ENCODE measurements at regions not wholly inside any gene's neighbourhood (a gene's known extent, or its start where the extent isn't known, plus 50 kb on each side); places are given as distances from the start of the nearest gene placed in this dataset.

DNA sequence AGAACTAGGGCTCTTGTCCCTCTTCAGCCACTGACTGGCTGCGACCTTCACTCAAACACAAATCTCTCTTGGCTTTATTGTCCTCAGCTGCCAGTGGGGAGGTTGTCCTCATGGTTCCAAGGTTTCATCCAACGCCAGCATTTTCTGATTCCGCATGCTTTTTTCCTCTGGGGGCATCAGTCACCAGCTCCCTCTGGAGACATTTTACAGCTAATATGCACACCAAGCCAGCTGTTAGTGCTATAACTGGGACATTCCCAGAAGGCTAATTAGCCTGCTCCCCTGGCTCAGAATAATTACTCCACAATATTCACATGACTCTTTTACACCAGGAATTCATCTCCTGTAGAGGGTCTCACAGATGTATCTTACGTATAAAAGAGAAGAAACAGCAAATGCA, 193.6 kb upstream of the ANKRD55 start:
- Histone ChIP-seq H3K4me3 (ENCODE audit: low read length in 2 of 2) (no peak overlapping the region), H3K27me3 (ENCODE audit: control insufficient read depth in 1 of 2, insufficient read depth in 2 of 2, low read length in 1 of 2) (no peaks in the 10 kb centered on the region), H3K9me3 (ENCODE audit: control insufficient read depth, low read length) (no peaks in the 10 kb centered on the region), H3K36me3 (ENCODE audit: control insufficient read depth in 1 of 2, insufficient read depth in 2 of 2, low read length in 1 of 2) (no peaks in the 10 kb centered on the region), H3K4me1 (ENCODE audit: control insufficient read depth in 1 of 2, insufficient read depth in 2 of 2, low read length in 2 of 2) (peaks cover 1 to 7% of the 10 kb centered on the region in 2 donors), H3K27ac (ENCODE audit: low read depth in 1 of 2, low read length in 2 of 2) (no peak overlapping the region)
- 56 to 58% methylated on average over 4 of the region's 4 CpGs for WGBS, 2 donors
- no peak for DNase-seq
- intact Hi-C loops (cut with DNase I) = loop anchor here (10.0 kb wide), 2 partner anchors 48 to 388 kb away; partner anchors contain the start of gene MAP3K1 (in 1 of the 2)
- ATAC-seq (ENCODE audit: low FRiP score) = no peak

DNA sequence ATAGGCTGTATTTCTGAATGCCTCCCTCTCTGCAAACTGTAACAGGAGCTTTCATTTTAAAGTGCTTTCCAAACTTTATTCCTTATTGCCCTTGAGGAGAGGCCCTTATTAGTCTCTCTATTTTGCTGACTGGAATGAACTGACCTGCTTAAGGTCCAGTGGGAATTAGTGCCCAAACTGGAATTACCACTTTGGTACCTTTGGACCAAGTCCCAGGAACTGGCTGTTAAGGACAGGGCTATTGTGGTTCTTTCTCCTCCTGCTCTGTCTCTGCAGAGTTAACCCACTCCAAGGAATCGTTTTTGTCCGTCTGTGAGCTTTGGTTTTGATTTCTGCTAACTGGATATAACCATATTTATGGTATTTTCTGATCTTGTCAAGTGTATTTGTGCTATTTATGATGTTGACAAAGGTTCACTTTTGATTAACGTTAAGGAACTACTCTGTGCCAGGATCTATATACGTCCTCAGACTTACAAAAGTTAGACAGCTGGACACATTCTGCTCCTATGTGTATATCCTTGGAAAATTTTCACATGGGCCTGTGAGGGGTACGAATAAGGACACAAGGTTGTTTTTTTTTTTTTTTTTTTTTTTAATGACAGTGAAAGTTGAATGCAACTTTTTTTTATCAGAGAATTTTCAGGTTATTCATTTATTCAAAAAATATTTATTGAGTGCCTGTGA, 189.1 kb upstream of the ANKRD55 start:
- Histone ChIP-seq H3K27me3 (ENCODE audit: control insufficient read depth in 1 of 2, insufficient read depth in 2 of 2, low read length in 1 of 2) (no peaks in the 10 kb centered on the region), H3K27ac (ENCODE audit: low read depth in 1 of 2, low read length in 2 of 2) (peak overlapping the region in 1 of 2 donors; percentile 10), H3K36me3 (ENCODE audit: control insufficient read depth in 1 of 2, insufficient read depth in 2 of 2, low read length in 1 of 2) (no peaks in the 10 kb centered on the region), H3K4me1 (ENCODE audit: control insufficient read depth in 1 of 2, insufficient read depth in 2 of 2, low read length in 2 of 2) (peaks cover 4 to 7% of the 10 kb centered on the region in 2 donors), H3K9me3 (ENCODE audit: control insufficient read depth, low read length) (no peaks in the 10 kb centered on the region), H3K4me3 (ENCODE audit: low read length in 2 of 2) (no peak overlapping the region)
- WGBS, 2 donors = 4 to 10% methylated on average over 5 of the region's 5 CpGs
- no peak for DNase-seq
- peak; percentile 81 for ATAC-seq (ENCODE audit: low FRiP score)
- intact Hi-C loops (cut with DNase I) = loop anchor here (10.0 kb wide), 2 partner anchors 53 to 393 kb away; partner anchors contain the start of gene MAP3K1 (in 1 of the 2)

DNA sequence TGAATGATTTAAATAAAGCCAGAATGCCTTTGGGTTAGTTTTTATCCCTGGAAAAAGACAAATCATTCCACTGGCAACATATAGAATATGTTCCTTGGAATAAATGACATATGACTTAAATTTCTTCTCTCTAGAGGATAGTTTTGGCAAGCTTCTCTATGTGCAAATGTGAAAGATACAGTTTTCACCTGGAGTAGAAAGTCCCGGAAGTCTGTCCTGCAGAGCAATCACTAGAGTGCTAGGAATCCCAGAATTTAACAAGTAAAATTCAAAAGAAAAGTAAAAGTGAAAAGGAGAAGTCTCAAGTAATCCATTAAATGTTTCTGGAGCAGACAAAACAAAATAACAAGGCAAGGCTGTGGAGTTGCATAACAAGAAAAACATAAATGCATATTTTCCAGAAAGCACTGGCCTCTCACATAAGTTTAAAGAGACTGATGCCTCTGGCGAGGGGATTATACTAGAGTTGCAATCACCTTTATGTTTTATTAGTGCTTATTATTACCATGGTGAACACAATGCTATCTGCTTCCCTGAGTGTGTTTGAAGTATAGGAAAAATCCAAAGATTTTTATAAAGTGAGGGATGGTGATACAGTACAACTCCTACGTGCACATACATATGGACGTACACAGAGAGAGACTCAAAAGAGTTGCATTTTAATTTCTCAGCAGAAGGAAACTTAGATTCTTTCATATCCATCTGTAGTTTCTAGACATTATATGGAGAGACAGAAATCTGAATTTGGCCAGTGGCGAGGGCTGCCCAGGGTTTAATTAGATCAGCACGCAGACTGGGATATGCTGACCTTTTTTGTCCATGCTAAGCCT, 188.3 kb upstream of the ANKRD55 start:
- H3K4me1 ChIP-seq (ENCODE audit: control insufficient read depth in 1 of 2, insufficient read depth in 2 of 2, low read length in 2 of 2) = peaks cover 4% of the 10 kb centered on the region in 2 donors
- no peaks in the 10 kb centered on the region for H3K27me3 ChIP-seq (ENCODE audit: control insufficient read depth in 1 of 2, insufficient read depth in 2 of 2, low read length in 1 of 2)
- DNase-seq (no peak), ATAC-seq (ENCODE audit: low FRiP score) (no peak)
- H3K4me3 ChIP-seq (ENCODE audit: low read length in 2 of 2) = no peak overlapping the region
- 16% methylated on average over 6 of the region's 6 CpGs for WGBS, 2 donors
- H3K27ac ChIP-seq (ENCODE audit: low read depth in 1 of 2, low read length in 2 of 2) = no peak overlapping the region
- no peaks in the 10 kb centered on the region for H3K9me3 ChIP-seq (ENCODE audit: control insufficient read depth, low read length)
- intact Hi-C loops (cut with DNase I) = loop anchor here (10.0 kb wide), 2 partner anchors 53 to 393 kb away; partner anchors contain the start of gene MAP3K1 (in 1 of the 2)
- no peaks in the 10 kb centered on the region for H3K36me3 ChIP-seq (ENCODE audit: control insufficient read depth in 1 of 2, insufficient read depth in 2 of 2, low read length in 1 of 2)

DNA sequence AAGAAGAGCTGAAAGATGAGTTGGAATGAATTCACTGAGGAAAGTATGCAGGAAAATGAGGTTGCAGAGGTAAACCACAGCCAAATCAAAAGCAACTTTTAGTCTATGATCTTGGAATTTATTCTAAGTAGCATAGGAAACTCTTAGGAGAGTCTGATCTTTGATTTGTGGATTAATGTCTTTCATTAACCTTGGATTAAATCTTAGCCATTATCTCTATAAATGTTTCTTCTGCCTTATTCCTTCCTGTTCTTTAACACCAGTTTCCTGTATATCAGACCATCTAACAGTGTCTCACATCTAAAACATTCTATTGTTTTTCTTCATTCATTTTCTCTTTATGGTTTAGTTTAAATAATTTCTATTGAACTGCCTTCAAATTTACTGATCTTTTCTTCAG, 187.2 kb upstream of the ANKRD55 start:
- H3K27me3 ChIP-seq (ENCODE audit: control insufficient read depth in 1 of 2, insufficient read depth in 2 of 2, low read length in 1 of 2) = no peaks in the 10 kb centered on the region

DNA sequence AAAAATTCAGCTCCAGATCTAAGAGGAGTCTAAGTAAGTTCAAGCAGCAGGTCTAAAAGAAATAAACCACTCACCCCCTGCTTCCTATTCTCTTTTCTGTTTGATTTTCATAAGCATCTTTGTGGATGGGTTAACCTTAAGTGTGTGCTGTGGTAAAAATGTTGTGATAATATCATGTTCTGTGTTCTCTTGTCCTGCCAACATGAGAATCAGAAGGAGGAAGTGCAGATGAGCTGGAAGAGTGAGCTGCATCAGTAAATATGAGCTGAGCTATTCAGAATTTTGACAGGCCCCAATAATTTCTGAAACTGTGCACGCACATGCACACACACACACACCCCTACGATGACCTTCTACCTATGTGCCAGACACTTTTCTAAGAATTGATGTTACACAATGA, 186.5 kb upstream of the ANKRD55 start:
- no peaks in the 10 kb centered on the region for H3K27me3 ChIP-seq (ENCODE audit: control insufficient read depth in 1 of 2, insufficient read depth in 2 of 2, low read length in 1 of 2)
- 94 to 98% methylated on average over 2 of the region's 2 CpGs for WGBS, 2 donors
- intact Hi-C loops (cut with DNase I) = loop anchor here (10.0 kb wide), 2 partner anchors 55 to 395 kb away; partner anchors contain the start of gene MAP3K1 (in 1 of the 2)
- DNase-seq (no peak), ATAC-seq (ENCODE audit: low FRiP score) (no peak)
- H3K9me3 ChIP-seq (ENCODE audit: control insufficient read depth, low read length) = no peaks in the 10 kb centered on the region
- no peak overlapping the region for H3K27ac ChIP-seq (ENCODE audit: low read depth in 1 of 2, low read length in 2 of 2)
- H3K4me1 ChIP-seq (ENCODE audit: control insufficient read depth in 1 of 2, insufficient read depth in 2 of 2, low read length in 2 of 2) = peaks cover 5% of the 10 kb centered on the region in 2 donors
- H3K4me3 ChIP-seq (ENCODE audit: low read length in 2 of 2) = no peak overlapping the region
- H3K36me3 ChIP-seq (ENCODE audit: control insufficient read depth in 1 of 2, insufficient read depth in 2 of 2, low read length in 1 of 2) = no peaks in the 10 kb centered on the region

More for the DNA sequence above, 187.2 kb upstream of the ANKRD55 start:
- H3K4me3 ChIP-seq (ENCODE audit: low read length in 2 of 2) = no peak overlapping the region
- ATAC-seq (ENCODE audit: low FRiP score) = no peak
- H3K27ac ChIP-seq (ENCODE audit: low read depth in 1 of 2, low read length in 2 of 2) = no peak overlapping the region
- intact Hi-C loops (cut with DNase I) = loop anchor here (10.0 kb wide), 2 partner anchors 54 to 394 kb away; partner anchors contain the start of gene MAP3K1 (in 1 of the 2)
- no peaks in the 10 kb centered on the region for H3K36me3 ChIP-seq (ENCODE audit: control insufficient read depth in 1 of 2, insufficient read depth in 2 of 2, low read length in 1 of 2)
- H3K4me1 ChIP-seq (ENCODE audit: control insufficient read depth in 1 of 2, insufficient read depth in 2 of 2, low read length in 2 of 2) = peaks cover 4% of the 10 kb centered on the region in 2 donors
- no peaks in the 10 kb centered on the region for H3K9me3 ChIP-seq (ENCODE audit: control insufficient read depth, low read length)
- DNase-seq = no peak

DNA sequence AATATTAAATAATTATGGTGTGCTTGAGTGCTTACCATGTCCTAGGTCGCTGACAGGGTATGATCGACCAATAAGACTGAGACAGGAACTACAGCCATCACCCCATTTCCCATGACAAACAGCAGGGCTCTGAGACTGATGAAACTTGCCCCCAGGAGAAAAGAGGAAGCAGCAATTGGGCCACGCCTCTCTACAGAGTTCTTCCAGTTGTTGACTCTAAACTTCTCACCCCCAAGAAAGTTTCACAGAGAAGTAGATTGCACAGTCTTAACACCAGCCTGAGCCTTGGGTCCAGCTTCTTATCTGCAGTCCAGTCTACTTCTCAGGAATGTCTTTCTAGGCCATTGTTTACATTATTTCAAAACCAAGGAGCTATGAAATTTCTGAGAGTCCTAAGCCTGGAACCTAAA, 182.2 kb upstream of the ANKRD55 start:
- H3K4me3 ChIP-seq (ENCODE audit: low read length in 2 of 2) = no peak overlapping the region
- peak overlapping the region; percentile 57 to 74 for H3K27ac ChIP-seq (ENCODE audit: low read depth in 1 of 2, low read length in 2 of 2)
- H3K36me3 ChIP-seq (ENCODE audit: control insufficient read depth in 1 of 2, insufficient read depth in 2 of 2, low read length in 1 of 2) = no peaks in the 10 kb centered on the region
- intact Hi-C loops (cut with DNase I) = no loop called here
- H3K27me3 ChIP-seq (ENCODE audit: control insufficient read depth in 1 of 2, insufficient read depth in 2 of 2, low read length in 1 of 2) = no peaks in the 10 kb centered on the region
- peak; percentile 70 for ATAC-seq (ENCODE audit: low FRiP score)
- peak in 1 of 2 donors; percentile 88 for DNase-seq
- peaks cover 3 to 8% of the 10 kb centered on the region in 2 donors for H3K4me1 ChIP-seq (ENCODE audit: control insufficient read depth in 1 of 2, insufficient read depth in 2 of 2, low read length in 2 of 2)
- WGBS, 2 donors = 16 to 25% methylated on average over 3 of the region's 3 CpGs
- H3K9me3 ChIP-seq (ENCODE audit: control insufficient read depth, low read length) = no peaks in the 10 kb centered on the region

DNA sequence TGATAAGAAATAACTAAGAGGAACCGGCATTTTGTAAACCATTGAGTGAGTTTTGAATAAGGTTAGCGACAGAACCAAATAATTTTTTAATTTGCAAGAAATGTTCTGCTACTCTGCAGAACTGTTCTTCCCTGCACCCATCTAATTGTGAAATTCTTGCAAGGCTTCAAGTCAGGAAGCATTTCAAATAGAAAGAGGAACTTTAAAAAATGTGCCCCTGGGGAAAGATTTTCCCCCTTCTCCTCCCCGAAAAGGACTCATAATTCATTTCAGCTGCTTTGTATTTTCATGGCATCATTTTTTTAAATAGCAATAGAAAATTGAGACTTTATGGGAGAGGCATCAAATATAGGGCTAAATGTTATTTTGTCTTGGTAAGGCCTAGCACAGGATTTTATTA, 180.9 kb upstream of the ANKRD55 start:
- Histone ChIP-seq H3K27me3 (ENCODE audit: control insufficient read depth in 1 of 2, insufficient read depth in 2 of 2, low read length in 1 of 2) (no peaks in the 10 kb centered on the region), H3K36me3 (ENCODE audit: control insufficient read depth in 1 of 2, insufficient read depth in 2 of 2, low read length in 1 of 2) (no peaks in the 10 kb centered on the region), H3K27ac (ENCODE audit: low read depth in 1 of 2, low read length in 2 of 2) (no peak overlapping the region), H3K4me3 (ENCODE audit: low read length in 2 of 2) (no peak overlapping the region), H3K4me1 (ENCODE audit: control insufficient read depth in 1 of 2, insufficient read depth in 2 of 2, low read length in 2 of 2) (peaks cover 4 to 8% of the 10 kb centered on the region in 2 donors), H3K9me3 (ENCODE audit: control insufficient read depth, low read length) (no peaks in the 10 kb centered on the region)
- no peak for ATAC-seq (ENCODE audit: low FRiP score)
- 24 to 33% methylated on average over 3 of the region's 3 CpGs for WGBS, 2 donors
- intact Hi-C loops (cut with DNase I) = no loop called here
- no peak for DNase-seq

DNA sequence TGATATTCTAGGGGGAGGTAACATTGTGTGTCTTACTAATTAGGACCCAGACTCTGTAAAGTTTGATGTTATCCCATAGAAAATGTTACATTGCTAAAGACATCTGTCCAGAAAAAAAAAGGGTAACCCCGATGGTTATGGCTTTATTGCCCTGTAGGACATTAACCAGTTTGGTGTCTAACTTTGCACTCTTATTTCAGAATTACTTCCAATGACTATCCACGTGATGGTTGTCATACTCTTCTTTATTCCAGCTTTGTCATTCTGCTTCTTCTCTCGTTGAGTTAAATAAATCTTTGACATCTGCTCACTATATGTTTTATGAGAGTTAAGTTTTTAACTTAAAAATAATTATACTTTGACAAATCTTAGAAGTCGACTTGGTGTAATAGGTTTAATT, 180.4 kb upstream of the ANKRD55 start:
- ATAC-seq (ENCODE audit: low FRiP score) (no peak), DNase-seq (no peak)
- H3K4me1 ChIP-seq (ENCODE audit: control insufficient read depth in 1 of 2, insufficient read depth in 2 of 2, low read length in 2 of 2) = peaks cover 4 to 8% of the 10 kb centered on the region in 2 donors
- 44 to 45% methylated on average over 4 of the region's 4 CpGs for WGBS, 2 donors
- no peak overlapping the region for H3K27ac ChIP-seq (ENCODE audit: low read depth in 1 of 2, low read length in 2 of 2)
- no peaks in the 10 kb centered on the region for H3K9me3 ChIP-seq (ENCODE audit: control insufficient read depth, low read length)
- H3K27me3 ChIP-seq (ENCODE audit: control insufficient read depth in 1 of 2, insufficient read depth in 2 of 2, low read length in 1 of 2) = no peaks in the 10 kb centered on the region
- no peak overlapping the region for H3K4me3 ChIP-seq (ENCODE audit: low read length in 2 of 2)
- intact Hi-C loops (cut with DNase I) = no loop called here
- no peaks in the 10 kb centered on the region for H3K36me3 ChIP-seq (ENCODE audit: control insufficient read depth in 1 of 2, insufficient read depth in 2 of 2, low read length in 1 of 2)
